ENCODE measurements at regions not wholly inside any gene's neighbourhood (a gene's known extent, or its start where the extent isn't known, plus 50 kb on each side); places are given as distances from the start of the nearest gene placed in this dataset.

DNA sequence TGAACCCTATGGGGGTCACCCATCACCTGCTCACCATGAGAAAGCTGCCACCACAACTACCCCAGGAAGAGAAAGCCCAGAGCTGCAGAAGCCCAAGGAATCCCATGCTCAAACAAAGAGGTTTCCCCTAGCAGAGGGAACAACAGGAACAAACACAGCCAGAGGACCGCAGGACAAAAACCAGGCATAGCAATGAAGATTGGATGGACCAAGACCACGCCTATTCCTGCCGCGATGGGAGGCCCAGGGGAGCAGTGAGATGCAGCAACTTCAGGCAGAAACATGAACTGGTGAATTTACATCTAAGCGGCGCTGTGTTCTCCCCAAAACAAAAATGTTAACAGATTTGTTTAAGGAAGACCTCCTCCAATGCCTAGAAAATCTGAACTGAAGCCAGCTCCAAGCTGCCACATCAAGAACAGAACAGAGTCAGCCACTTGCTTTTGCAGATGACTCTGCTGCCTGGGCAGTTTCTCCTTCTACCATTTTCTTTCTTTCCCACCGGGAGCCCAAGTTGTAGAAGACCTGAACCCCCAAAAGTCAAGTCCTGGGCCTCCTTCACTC is 134.2 kb upstream of the NEBL start:
- TF ChIP-seq, protein P1, sequence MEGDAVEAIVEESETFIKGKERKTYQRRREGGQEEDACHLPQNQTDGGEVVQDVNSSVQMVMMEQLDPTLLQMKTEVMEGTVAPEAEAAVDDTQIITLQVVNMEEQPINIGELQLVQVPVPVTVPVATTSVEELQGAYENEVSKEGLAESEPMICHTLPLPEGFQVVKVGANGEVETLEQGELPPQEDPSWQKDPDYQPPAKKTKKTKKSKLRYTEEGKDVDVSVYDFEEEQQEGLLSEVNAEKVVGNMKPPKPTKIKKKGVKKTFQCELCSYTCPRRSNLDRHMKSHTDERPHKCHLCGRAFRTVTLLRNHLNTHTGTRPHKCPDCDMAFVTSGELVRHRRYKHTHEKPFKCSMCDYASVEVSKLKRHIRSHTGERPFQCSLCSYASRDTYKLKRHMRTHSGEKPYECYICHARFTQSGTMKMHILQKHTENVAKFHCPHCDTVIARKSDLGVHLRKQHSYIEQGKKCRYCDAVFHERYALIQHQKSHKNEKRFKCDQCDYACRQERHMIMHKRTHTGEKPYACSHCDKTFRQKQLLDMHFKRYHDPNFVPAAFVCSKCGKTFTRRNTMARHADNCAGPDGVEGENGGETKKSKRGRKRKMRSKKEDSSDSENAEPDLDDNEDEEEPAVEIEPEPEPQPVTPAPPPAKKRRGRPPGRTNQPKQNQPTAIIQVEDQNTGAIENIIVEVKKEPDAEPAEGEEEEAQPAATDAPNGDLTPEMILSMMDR (IDR thresholded peaks at IDR 0.05; ENCODE audit: control extremely low read depth in 1 of 3, insufficient read depth in 1 of 3, low read depth in 1 of 3, low read length in 3 of 3), result no peak
- TF ChIP-seq POLR2AphosphoS5 (IDR thresholded peaks at IDR 0.05; ENCODE audit: low read depth, low read length) (no peak), EP300 (IDR thresholded peaks at IDR 0.05; ENCODE audit: borderline replicate concordance in 1 of 2, low read depth in 2 of 2, low read length in 2 of 2) (no peak), CHD7 (IDR thresholded peaks at IDR 0.05; ENCODE audit: insufficient replicate concordance, low read length) (no peak)
